Panc1 (cell line): ENCODE measurements at regions not wholly inside any gene's neighbourhood (a gene's known extent, or its start where the extent isn't known, plus 50 kb on each side); places are given as distances from the start of the nearest gene placed in this dataset.

Experiments used
- ATAC-seq: fragments of 200-7000 bp; cut with Tn5 transposase; 2 replicates; pipeline ENCODE4 v1.9.1; 2020; ENCODE audit warnings: mild to moderate bottlenecking, moderate library complexity
- BruUV-seq: library from RNA; stranded (reverse); fragments of 400-500 nt; replicated peaks from 2 replicates; lab custom pipeline; 2021; lab: Mats Ljungman, UMichigan
- CTCF ChIA-PET: fragments of 300-600 bp; sonication (Branson Sonifier 250); formaldehyde crosslinking; loops from one replicate; lab custom pipeline; 2022; ENCODE audit warnings: antibody characterized with exemption; lab: Charles Lee
- POLR2A ChIA-PET: fragments of 300-600 bp; sonication (Branson Sonifier 250); formaldehyde crosslinking; loops from one replicate; lab custom pipeline; 2022; ENCODE audit warnings: antibody characterized with exemption; lab: Charles Lee
- DNase-seq: peaks from one replicate; pipeline ENCODE4 v3.0.0-alpha.2; 2010; ENCODE audit warnings: low read depth, low spot score
- H3K27ac ChIP-seq: 2 replicates; pipeline ENCODE4 v1.5.1; 2011; ENCODE audit warnings: mild to moderate bottlenecking, low read length, inconsistent platforms
- H3K27me3 ChIP-seq: fragments of 200-500 bp; sonication (Bioruptor generic); 2 replicates; pipeline ENCODE4 v1.6.0; 2014; ENCODE audit warnings: low read length, inconsistent platforms; ENCODE audit not compliant: control insufficient read depth, insufficient read depth
- H3K36me3 ChIP-seq: fragments of 200-500 bp; sonication (Bioruptor generic); 2 replicates; pipeline ENCODE4 v1.5.1; 2014; ENCODE audit warnings: inconsistent platforms, mild to moderate bottlenecking, low read length, moderate library complexity; ENCODE audit not compliant: control insufficient read depth, insufficient read depth
- H3K4me1 ChIP-seq: 2 replicates; pipeline ENCODE4 v1.5.1; 2011; ENCODE audit warnings: inconsistent platforms, mild to moderate bottlenecking, low read length, moderate library complexity; ENCODE audit not compliant: control insufficient read depth, insufficient read depth
- H3K4me3 ChIP-seq, 2 experiments: 2 replicates each; pipeline ENCODE4 v1.5.1; 2011 to 2012; ENCODE audit warnings: low read depth in 2 of 2, low read length in 2 of 2, mild to moderate bottlenecking in 2 of 2, inconsistent platforms in 1 of 2, moderate library complexity in 1 of 2
- H3K9me3 ChIP-seq: fragments of 200-500 bp; sonication (Bioruptor generic); 2 replicates; pipeline ENCODE4 v1.5.1; 2014; ENCODE audit warnings: low read depth, mild to moderate bottlenecking, inconsistent platforms, low read length, moderate library complexity; ENCODE audit not compliant: control insufficient read depth, insufficient read depth
- POLR2AphosphoS5 ChIP-seq: IDR thresholded peaks from 2 replicates; pipeline ENCODE4 v1.6.1; 2012; ENCODE audit warnings: mild to moderate bottlenecking, low read depth, low read length, moderate library complexity
- SIN3A ChIP-seq: IDR thresholded peaks from 2 replicates; pipeline ENCODE4 v1.6.1; 2012; ENCODE audit warnings: low read depth, mild to moderate bottlenecking, low read length, moderate library complexity, borderline replicate concordance; ENCODE audit not compliant: insufficient read depth
- TCF7L2 ChIP-seq: IDR thresholded peaks from 2 replicates; pipeline ENCODE4 v1.6.1; 2011; ENCODE audit warnings: mild to moderate bottlenecking, low read depth, low read length, inconsistent platforms
- in situ Hi-C: cut with HindIII; loops from 2 replicates; pipeline ENCODE4 v1.10.0; 2016; ENCODE audit warnings: low sequenced_read_pairs, low pct_unique_long_range_greater_than_20kb
- intact Hi-C: fragments of 100-400 bp; cut with micrococcal nuclease; formaldehyde crosslinking; loops from one replicate; pipeline ENCODE4 v1.10.0; 2022; ENCODE audit not compliant: unreplicated experiment
- TF ChIP-seq, protein P1 (sequence below): fragments of 450-650 bp; IDR thresholded peaks from 2 replicates; pipeline ENCODE4 v1.5.1; 2017; ENCODE audit warnings: mild to moderate bottlenecking
- TF ChIP-seq, protein P2 (sequence below), 2 experiments: IDR thresholded peaks; 2 replicates each; pipeline ENCODE4 v1.6.1; 2011 to 2012; ENCODE audit warnings: low read depth in 2 of 2, control low read depth in 1 of 2, low read length in 1 of 2, mild to moderate bottlenecking in 1 of 2, moderate library complexity in 1 of 2; ENCODE audit not compliant: insufficient read depth in 1 of 2

DNA sequence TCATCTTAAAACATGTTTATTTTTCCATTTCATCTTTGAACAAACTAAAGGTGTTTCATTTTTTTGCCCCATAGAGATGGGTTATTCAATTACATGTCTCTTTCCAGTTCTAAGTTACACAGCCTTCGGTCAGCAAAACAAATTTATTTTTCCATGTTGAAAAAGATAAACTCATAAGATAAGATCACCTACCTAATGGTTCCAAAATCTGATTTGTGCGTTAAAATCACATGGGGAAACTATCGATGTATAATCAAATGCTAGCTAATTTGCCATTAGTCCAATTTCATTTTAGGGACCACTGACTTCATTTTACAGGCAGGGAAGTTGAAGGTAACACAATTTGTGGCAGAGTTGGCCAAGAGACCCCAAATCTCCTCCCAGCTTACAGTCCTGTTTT is 67.2 kb upstream of the ACSL1 start:
- Histone ChIP-seq H3K4me1 (no peaks in the 10 kb centered on the region), H3K4me3 (no peak overlapping the region), H3K36me3 (no peaks in the 10 kb centered on the region), H3K9me3 (no peaks in the 10 kb centered on the region), H3K27me3 (no peaks in the 10 kb centered on the region), H3K27ac (no peak overlapping the region)
- POLR2A ChIA-PET: no interaction called here
- no peak for TF ChIP-seq SIN3A
- TF ChIP-seq, protein P1, sequence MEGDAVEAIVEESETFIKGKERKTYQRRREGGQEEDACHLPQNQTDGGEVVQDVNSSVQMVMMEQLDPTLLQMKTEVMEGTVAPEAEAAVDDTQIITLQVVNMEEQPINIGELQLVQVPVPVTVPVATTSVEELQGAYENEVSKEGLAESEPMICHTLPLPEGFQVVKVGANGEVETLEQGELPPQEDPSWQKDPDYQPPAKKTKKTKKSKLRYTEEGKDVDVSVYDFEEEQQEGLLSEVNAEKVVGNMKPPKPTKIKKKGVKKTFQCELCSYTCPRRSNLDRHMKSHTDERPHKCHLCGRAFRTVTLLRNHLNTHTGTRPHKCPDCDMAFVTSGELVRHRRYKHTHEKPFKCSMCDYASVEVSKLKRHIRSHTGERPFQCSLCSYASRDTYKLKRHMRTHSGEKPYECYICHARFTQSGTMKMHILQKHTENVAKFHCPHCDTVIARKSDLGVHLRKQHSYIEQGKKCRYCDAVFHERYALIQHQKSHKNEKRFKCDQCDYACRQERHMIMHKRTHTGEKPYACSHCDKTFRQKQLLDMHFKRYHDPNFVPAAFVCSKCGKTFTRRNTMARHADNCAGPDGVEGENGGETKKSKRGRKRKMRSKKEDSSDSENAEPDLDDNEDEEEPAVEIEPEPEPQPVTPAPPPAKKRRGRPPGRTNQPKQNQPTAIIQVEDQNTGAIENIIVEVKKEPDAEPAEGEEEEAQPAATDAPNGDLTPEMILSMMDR: no peak
- no peak for TF ChIP-seq POLR2AphosphoS5
- no peak for TF ChIP-seq TCF7L2
- TF ChIP-seq, protein P2, sequence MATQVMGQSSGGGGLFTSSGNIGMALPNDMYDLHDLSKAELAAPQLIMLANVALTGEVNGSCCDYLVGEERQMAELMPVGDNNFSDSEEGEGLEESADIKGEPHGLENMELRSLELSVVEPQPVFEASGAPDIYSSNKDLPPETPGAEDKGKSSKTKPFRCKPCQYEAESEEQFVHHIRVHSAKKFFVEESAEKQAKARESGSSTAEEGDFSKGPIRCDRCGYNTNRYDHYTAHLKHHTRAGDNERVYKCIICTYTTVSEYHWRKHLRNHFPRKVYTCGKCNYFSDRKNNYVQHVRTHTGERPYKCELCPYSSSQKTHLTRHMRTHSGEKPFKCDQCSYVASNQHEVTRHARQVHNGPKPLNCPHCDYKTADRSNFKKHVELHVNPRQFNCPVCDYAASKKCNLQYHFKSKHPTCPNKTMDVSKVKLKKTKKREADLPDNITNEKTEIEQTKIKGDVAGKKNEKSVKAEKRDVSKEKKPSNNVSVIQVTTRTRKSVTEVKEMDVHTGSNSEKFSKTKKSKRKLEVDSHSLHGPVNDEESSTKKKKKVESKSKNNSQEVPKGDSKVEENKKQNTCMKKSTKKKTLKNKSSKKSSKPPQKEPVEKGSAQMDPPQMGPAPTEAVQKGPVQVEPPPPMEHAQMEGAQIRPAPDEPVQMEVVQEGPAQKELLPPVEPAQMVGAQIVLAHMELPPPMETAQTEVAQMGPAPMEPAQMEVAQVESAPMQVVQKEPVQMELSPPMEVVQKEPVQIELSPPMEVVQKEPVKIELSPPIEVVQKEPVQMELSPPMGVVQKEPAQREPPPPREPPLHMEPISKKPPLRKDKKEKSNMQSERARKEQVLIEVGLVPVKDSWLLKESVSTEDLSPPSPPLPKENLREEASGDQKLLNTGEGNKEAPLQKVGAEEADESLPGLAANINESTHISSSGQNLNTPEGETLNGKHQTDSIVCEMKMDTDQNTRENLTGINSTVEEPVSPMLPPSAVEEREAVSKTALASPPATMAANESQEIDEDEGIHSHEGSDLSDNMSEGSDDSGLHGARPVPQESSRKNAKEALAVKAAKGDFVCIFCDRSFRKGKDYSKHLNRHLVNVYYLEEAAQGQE (IDR thresholded peaks at IDR 0.05; ENCODE audit: insufficient read depth in 1 of 2, low read depth in 2 of 2, low read length in 1 of 2): no peak
- no TSS peak for BruUV-seq
- in situ Hi-C loops (no loop called here), intact Hi-C loops (no loop called here)
- CTCF ChIA-PET: no interaction called here
- DNase-seq: no peak
- no peak for ATAC-seq

DNA sequence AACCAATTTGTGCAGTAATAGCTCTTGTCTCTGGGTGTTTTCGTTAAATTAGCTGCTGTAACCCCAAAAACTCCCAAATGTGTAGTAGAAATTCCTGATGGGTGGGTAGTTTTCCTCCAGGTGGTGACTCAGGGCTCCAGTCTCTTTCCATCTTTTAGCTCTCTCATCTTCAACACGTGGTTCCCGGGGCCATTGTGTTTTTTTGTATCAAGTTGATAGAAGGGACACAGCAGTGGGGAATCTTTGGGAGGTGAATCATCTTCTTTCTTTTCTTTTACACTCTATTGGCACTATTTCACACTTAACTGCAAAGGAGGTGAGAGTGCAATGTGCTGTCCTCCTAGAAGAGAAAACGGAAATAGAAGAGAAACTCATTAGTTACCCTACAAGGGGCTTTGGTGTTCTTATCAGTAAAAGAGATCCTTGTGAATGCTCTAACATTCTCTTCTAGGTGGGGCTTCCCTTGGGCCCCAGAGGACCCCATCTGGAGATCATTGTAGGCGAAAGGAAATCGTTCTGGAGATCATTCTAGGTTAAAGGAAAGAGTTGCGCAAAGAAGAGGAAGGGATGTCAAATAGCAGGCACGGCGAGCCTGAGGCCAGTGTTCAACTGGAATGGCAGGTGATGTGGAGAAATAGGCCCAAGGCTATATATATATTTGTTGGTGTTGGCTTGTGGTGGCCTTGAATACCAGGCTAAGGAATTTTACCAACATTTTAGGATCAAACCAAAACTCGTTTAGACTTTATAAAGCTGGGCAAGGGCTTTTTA is 68.2 kb upstream of the ACSL1 start:
- intact Hi-C loops: no loop called here
- POLR2A ChIA-PET: no interaction called here
- in situ Hi-C loops: no loop called here
- BruUV-seq: no TSS peak
- ATAC-seq: no peak
- H3K36me3 ChIP-seq: no peaks in the 10 kb centered on the region
- no peaks in the 10 kb centered on the region for H3K9me3 ChIP-seq
- H3K27me3 ChIP-seq: no peaks in the 10 kb centered on the region
- DNase-seq: no peak
- CTCF ChIA-PET: no interaction called here
- H3K27ac ChIP-seq: no peak overlapping the region
- H3K4me3 ChIP-seq: no peak overlapping the region
- no peaks in the 10 kb centered on the region for H3K4me1 ChIP-seq
- TF ChIP-seq TCF7L2 (no peak), POLR2AphosphoS5 (no peak), SIN3A (no peak)
- TF ChIP-seq, protein P2 (IDR thresholded peaks at IDR 0.05; ENCODE audit: insufficient read depth in 1 of 2, low read depth in 2 of 2, low read length in 1 of 2): no peak
- TF ChIP-seq, protein P1: no peak
